ENCODE measurements at regions not wholly inside any gene's neighbourhood (a gene's known extent, or its start where the extent isn't known, plus 50 kb on each side); places are given as distances from the start of the nearest gene placed in this dataset.

DNA sequence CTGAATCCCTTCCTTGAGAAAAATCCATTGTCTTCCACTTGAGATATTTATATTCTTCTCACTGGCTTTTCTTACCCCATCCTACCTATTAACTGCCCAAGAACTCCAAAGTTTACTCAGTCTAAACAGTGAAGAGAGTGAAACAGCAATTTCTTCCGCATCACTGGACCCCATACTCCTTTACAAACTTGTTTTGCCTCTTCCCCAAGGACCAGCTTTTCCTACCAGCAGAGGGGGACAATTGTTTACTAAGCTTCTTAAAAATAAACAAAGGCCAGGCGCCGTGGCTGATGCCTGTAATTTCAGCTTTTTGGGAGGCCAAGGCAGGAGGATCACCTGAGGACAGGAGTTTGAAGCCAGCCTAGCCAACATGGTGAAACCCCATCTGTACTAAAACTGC lies 52.0 kb downstream of the LRATD1 start:
- TF ChIP-seq, protein P1, sequence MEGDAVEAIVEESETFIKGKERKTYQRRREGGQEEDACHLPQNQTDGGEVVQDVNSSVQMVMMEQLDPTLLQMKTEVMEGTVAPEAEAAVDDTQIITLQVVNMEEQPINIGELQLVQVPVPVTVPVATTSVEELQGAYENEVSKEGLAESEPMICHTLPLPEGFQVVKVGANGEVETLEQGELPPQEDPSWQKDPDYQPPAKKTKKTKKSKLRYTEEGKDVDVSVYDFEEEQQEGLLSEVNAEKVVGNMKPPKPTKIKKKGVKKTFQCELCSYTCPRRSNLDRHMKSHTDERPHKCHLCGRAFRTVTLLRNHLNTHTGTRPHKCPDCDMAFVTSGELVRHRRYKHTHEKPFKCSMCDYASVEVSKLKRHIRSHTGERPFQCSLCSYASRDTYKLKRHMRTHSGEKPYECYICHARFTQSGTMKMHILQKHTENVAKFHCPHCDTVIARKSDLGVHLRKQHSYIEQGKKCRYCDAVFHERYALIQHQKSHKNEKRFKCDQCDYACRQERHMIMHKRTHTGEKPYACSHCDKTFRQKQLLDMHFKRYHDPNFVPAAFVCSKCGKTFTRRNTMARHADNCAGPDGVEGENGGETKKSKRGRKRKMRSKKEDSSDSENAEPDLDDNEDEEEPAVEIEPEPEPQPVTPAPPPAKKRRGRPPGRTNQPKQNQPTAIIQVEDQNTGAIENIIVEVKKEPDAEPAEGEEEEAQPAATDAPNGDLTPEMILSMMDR (conservative IDR thresholded peaks at IDR 0.05; ENCODE audit: low read depth, low read length), result no peak
- H3K4me3 ChIP-seq (ENCODE audit: low read depth, low read length), result no peak overlapping the region
- no peak for DNase-seq (ENCODE audit: low read depth)

DNA sequence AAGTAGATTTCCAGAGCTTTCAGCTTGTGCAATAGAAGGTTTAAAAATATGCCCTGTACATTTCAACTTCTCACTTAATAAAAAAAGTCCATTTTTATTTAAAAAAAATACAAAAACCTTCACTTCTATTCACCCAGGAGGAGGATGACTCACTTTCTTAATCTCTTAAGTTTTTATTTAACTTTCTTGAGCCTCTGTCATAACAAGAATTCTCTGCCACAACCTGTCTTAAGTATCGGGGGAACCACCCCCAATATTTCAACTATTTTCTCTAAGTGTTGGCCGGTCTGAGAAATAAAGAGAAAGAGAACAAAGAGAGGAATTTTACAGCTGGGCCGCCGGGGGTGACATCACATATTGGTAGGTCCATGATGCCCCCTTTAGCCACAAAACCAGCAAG lies 58.4 kb downstream of the LRATD1 start:
- no peak overlapping the region for H3K4me3 ChIP-seq (ENCODE audit: low read depth, low read length)
- TF ChIP-seq, protein P1 (conservative IDR thresholded peaks at IDR 0.05; ENCODE audit: low read depth, low read length), result no peak
- no peak for DNase-seq (ENCODE audit: low read depth)

DNA sequence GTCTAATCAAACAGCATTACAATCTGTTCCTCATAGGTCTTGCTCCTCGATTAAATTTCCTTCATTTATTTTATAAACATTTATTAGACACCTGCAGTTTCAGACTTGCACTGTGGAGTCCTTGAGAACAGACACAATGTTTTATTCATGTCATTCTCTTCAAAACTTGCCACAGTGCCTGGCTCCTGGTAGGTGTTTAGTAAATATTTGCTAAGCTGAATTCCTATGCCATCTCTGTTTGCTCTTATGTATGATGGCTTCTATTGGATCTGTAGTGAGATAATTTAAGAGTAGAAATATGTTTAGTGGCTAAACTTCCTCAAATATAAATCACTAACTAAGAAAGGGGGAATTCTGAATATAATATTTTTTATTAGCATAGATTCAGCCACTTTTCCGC lies 61.4 kb downstream of the LRATD1 start:
- no peak for DNase-seq (ENCODE audit: low read depth)
- no peak overlapping the region for H3K4me3 ChIP-seq (ENCODE audit: low read depth, low read length)
- TF ChIP-seq, protein P1 (conservative IDR thresholded peaks at IDR 0.05; ENCODE audit: low read depth, low read length), result no peak

DNA sequence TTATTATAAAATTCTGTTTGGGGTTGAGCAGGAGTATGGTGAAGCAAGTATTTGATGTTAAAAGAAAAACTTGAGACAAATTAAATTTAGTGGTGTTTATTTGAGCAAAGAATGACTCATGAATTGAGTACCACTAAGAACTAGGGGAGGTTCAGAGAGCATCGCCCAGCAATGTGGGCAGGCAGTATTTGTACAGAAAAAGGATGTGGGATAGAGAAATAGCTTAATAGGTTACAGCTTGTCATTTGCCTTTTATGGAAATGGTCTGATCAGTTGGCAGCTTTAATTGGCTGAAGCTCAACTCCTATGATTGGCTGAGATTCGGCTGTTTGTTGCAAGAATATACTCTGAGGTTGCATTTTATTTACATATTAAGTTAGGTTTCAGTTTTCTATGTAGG lies 68.2 kb downstream of the LRATD1 start:
- no peak for DNase-seq (ENCODE audit: low read depth)
- TF ChIP-seq, protein P1 (conservative IDR thresholded peaks at IDR 0.05; ENCODE audit: low read depth, low read length), result no peak
- no peak overlapping the region for H3K4me3 ChIP-seq (ENCODE audit: low read depth, low read length)

DNA sequence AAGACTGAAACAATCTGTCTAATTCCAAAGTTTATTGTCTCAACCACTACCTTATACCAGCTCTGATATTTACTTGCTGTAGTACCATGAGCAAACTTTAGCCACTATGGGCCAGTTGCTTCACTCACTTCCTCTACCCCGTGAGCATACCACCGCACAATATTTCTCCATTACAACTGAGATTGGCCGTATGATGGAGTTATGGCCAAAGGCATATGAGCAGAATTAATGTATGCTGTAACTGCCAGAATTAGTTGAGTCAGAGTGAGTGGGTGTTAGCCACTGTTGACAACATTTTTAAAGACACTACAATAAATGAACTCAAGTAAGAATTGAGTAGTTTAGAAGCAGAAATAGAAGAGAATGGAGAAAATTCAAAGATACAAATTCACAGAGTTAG lies 69.7 kb downstream of the LRATD1 start:
- TF ChIP-seq, protein P1 (conservative IDR thresholded peaks at IDR 0.05; ENCODE audit: low read depth, low read length), result no peak
- no peak overlapping the region for H3K4me3 ChIP-seq (ENCODE audit: low read depth, low read length)
- no peak for DNase-seq (ENCODE audit: low read depth)

DNA sequence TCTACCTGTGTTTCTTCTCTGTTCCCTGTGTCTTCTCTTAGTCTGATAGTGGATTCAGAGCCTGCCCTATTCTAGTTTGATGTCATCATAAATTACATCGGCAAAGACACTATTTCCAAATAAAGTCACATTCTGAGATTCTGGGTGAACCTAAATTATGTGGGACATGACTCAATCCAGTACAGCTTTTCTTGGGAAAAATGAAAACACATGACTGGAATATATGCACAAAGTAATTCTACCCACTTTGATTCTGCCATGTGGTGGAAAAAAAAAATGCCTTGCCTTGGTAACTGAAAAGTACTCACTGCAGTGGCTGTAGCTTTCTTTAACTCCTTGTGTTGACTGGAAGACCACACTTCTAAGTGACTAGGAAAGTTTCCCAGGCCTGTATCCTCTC lies 73.7 kb downstream of the LRATD1 start:
- TF ChIP-seq, protein P1 (conservative IDR thresholded peaks at IDR 0.05; ENCODE audit: low read depth, low read length), result no peak
- H3K4me3 ChIP-seq (ENCODE audit: low read depth, low read length), result no peak overlapping the region
- no peak for DNase-seq (ENCODE audit: low read depth)

DNA sequence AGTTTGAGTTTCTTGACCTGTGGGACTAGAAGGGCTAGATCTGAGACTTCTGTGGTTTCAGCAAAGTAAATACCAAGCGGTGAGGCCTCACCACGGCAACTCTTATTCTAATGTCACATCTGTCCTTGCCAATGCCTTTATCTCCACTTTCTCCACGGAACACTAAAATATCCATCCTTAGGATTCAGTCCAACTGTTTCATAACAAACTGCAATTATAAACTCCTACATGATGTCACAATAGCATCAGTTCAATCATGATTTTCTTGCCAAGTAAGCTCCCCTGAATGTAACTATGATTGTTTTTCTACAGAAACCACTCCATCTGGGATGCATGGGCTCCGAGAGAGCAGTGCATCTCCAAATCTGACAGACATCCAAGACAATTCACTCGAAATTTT lies 79.6 kb downstream of the LRATD1 start:
- DNase-seq (ENCODE audit: low read depth), result no peak
- H3K4me3 ChIP-seq (ENCODE audit: low read depth, low read length), result no peak overlapping the region
- TF ChIP-seq, protein P1 (conservative IDR thresholded peaks at IDR 0.05; ENCODE audit: low read depth, low read length), result no peak

Measured in epithelial cell of proximal tubule (primary cell).